Gastroesophageal sphincter (tissue), 3 donors: ENCODE measurements at regions not wholly inside any gene's neighbourhood (a gene's known extent, or its start where the extent isn't known, plus 50 kb on each side); places are given as distances from the start of the nearest gene placed in this dataset.

ENCODE experiments used
- CTCF ChIP-seq, 4 experiments: fragments of 200-600 bp in 2 of 4; fragments of 450-650 bp in 2 of 4; sonication (generic) in 1 of 4; IDR thresholded peaks; one replicate each; pipeline ENCODE4 v1.5.1; 2017 to 2019; ENCODE audit warnings: antibody characterized with exemption in 4 of 4, mild to moderate bottlenecking in 2 of 4, moderate library complexity in 2 of 4
- EP300 ChIP-seq: sonication (generic); formaldehyde crosslinking; IDR thresholded peaks from one replicate; pipeline ENCODE4 v1.6.1; 2017; ENCODE audit warnings: antibody characterized with exemption, mild to moderate bottlenecking

- no peak for TF ChIP-seq CTCF (IDR thresholded peaks at IDR 0.05)
- no peak for TF ChIP-seq EP300
Observed at GRCh38 chr2:149841396-149841795, 253.8 kb upstream of the MMADHC start.
